ENCODE measurements at regions not wholly inside any gene's neighbourhood (a gene's known extent, or its start where the extent isn't known, plus 50 kb on each side); places are given as distances from the start of the nearest gene placed in this dataset.

DNA sequence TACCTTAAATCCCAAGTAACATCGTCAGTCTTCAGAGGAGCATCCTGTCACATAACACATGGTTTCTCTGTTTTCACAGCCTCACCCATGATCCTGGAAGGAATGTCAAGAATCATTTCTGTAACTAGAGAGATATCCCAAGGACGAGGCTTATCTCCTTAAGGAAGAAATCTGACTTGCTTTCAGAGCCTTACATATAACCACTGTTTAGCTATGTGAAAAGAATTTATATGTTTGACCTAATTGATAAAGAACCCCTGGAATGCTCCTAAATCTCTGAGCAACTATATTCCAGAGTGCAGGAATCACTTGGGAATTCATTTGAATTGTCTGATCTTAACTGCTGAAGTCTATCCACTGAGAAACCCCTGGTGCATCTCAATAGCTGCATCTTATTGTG, 243.1 kb downstream of the ALDH8A1 start:
- no peak for DNase-seq

DNA sequence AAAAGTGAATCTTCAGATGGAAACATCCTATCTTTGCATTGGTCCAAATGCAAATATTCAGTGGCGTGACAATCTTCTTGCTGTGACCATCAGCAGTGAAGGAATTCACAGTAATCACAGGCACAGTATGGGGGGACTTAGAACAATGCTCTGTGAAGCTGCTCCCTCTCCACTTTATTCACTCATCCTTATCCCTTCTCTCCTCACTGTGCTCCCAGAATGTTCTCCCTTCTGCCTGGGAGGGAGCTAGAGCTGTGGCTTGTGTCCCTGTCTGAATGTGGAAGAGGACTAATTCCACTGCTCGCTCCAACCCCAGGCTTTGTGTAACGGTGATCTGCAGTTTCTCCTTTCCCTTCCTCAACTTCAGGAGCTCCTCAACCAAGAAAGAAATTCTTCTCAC, 243.7 kb downstream of the ALDH8A1 start:
- no peak for DNase-seq

GRCh38 chr6:134703206-134703605, 246.7 kb downstream of the ALDH8A1 start:
- DNase-seq, result peak; percentile 22

- no peak for DNase-seq
These were observed 247.6 kb downstream of the ALDH8A1 start for GRCh38 chr6:134702279-134702678.

DNA sequence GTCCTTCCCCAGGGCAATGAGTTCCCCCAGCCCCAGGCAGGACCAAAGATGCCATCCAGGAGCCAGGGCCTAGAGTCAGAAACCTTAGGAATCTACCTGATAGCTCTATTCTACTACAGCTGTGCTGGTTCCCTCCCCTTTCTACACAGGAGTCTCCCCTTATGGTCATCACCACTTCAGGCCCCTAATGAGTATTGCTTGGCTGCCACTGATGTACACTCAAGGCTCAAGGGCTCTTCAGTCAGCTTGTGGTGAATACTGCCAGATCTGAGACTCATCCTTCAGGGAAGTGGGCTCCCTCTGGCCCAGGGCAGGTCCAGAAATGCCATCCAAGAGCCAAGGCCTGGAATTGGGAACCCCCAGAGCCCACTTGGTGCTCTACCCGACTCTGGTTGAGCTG, 248.6 kb downstream of the ALDH8A1 start:
- no peak for DNase-seq

- DNase-seq, result no peak
These were observed 251.7 kb downstream of the ALDH8A1 start for GRCh38 chr6:134698228-134698627.

DNA sequence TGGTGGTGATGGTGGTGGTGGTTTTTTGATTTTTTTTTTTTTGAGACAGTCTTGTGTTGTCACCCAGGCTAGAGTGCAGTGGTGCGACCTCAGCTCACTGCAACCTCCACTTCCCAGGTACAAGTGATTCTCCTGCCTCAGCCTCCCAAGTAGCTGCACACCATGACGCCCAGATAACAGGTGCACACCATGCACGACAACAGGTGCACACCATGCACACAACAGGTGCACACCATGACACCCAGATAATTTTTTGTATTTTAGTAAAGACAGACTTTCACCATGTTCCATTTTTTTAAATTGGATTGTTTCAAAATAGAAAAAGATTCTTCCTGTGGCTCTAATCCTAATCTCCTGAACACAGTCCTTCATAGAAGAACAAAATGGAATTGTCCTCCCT, 257.9 kb downstream of the ALDH8A1 start:
- no peak for DNase-seq

DNA sequence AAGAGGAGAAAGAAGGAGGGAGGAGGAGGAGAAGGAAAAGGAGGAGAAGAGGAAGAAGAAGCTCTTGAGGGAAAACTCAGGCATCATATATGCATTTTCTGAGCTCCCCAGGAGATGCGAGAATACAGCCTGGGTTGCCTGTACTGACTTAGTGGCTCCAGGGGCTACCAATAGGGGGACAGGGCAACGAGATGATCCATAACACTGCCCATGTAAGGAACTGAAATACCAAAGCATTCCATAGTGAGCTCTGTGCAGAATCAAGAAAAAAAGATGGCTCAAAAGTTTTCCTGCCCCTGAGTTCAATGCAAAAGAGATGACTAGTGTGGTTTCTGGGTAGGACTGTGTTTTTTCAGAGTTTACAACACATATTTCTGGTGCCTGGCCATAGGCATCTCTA, 258.7 kb downstream of the ALDH8A1 start:
- DNase-seq, result no peak

DNA sequence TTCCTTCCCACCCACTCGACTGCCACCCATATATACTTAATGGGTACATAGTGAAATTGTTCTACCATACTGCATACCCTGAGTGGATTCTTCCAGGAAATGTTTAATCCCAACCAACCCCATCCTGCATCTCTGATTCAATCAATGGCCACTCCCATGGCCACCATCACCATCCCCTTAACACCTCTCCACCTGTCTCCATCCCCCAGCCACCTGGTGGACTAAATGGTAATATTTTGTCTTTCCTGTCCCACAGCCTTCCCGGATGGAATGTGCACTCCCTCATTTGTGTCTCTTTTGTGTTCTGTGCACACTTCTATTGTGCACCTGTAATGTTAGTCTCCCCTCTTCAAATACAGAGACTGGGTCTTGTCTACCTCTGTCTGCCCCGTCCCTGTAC, 259.9 kb downstream of the ALDH8A1 start:
- no peak for DNase-seq

- no peak for DNase-seq
These were observed 260.3 kb downstream of the ALDH8A1 start for GRCh38 chr6:134689641-134690040.

GRCh38 chr6:134689177-134689576, 260.7 kb downstream of the ALDH8A1 start:
- no peak for DNase-seq

GRCh38 chr6:134686071-134686470, 263.8 kb downstream of the ALDH8A1 start:
- no peak for DNase-seq

DNA sequence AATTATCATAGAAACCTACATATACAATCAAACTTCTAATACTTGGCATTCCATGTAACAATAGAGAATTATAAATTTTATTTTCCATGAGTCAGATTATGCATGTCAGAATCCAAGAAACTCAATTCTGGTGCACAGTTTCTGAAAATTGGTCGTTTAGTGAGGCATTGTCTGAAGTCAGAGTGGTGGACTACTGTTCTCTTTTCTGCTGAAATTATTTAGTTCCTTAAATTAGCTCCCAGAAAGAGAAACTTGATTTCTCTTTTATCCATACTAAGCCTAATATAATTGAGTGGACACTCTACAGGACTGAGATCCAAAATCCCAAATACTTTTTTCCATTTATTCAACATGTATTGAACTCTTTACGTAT, 265.5 kb downstream of the ALDH8A1 start:
- no peak for DNase-seq

- DNase-seq, result no peak
These were observed 266.0 kb downstream of the ALDH8A1 start for GRCh38 chr6:134683783-134684422.

DNA sequence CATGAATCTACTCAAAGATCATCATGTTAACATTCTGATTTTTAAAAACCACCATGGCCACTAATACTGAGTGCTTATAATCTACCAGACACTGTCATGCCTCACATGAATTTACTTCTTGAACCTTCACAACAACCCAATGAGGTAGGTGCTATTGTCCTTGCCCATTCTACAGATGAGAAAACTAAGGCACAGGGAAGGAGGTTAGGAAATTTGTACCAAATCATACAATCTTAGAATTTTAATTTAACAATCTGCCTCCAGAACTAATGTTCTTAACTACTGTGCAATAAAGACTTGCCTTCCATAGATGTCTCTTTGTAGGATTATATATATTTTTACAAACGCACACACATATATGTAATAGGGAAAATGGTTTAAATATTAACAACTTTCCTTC, 269.5 kb downstream of the ALDH8A1 start:
- DNase-seq, result no peak

DNA sequence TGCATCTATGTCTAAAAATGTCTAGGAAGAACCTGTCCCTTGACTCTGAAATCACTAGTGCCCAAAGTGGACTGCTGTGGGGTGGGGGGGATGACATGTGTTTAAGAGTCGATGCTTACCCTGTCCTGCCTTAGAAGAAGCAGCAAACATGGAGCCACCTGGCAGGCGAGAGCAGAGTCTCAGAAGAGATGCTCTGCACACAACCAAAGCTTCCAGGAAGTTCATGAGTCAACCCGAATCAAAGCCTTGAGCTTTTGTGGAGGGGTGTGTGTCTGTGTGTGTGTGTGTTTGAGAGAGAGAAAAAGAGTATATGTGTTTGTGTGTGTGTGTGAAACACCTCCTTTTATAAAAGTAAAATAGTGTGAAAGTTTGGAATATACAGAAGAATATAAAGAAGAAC, 269.9 kb downstream of the ALDH8A1 start:
- no peak for DNase-seq

GRCh38 chr6:134678436-134678889, 271.4 kb downstream of the ALDH8A1 start:
- no peak for DNase-seq

DNA sequence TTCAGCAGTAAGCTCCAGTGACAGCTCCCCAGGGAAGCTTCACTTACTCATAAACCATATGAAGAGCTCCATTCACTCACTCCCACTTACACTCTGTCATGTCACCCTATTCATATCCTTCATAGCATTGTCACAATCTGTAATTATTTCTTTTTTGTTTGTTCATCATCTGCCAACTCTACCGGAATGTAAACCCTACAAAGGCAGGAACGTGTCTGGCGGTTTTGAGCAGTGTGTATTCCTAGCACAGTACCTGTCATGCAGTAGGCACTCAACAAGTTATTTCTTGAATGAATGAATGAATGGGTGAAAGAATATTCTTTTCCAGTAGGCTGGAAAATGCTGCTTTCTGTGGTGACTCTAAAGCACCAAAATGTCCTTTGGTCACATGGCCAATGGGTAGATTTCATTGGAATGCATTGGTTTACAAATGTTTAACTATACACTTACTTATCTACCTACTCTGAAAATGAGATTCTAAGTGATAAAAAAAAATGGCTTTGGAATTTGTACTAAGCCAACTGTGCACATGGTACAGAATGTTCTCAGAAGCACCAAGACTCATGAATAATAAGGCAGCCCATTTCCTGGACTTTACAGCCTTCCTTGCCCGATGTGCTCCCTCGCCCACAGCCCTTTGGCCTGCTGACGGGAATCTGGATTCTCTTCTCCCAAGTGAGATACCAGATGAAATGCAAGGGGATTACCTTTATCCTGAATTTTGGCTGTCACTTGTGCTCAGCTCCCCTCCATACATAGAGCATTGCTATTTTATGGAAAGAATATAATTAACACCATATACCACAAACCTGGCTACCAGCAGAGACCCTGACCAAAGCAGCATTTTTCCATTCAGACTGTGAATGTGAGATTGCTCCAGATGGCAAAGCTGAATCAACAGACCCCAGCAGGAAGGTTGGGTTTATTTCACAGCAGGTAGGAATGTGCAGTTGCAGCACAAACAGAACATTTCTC, 273.3 kb downstream of the ALDH8A1 start:
- DNase-seq, result no peak

GRCh38 chr6:134675110-134676054, 274.5 kb downstream of the ALDH8A1 start:
- DNase-seq, result no peak

- DNase-seq, result no peak
These were observed 275.3 kb downstream of the ALDH8A1 start for GRCh38 chr6:134674562-134674961.

DNA sequence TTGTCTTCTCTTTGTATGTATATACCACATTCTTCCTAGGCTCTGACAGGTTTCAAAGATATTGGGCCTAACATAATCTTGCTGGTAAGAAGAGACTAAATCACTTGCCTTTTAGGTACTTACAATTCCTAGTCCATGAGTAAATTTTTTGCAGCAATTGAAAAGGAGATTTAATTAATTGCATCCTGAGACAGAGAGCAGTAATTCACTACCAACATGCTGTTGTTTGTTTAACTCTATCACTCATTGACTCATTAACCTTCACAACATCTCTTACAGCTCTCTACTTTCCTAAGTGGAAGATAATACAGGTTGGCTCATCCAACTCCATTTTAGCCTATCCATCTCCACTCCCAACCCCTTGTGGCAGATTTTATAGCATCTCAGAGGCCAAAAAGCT, 280.4 kb downstream of the ALDH8A1 start:
- DNase-seq, result no peak

DNA sequence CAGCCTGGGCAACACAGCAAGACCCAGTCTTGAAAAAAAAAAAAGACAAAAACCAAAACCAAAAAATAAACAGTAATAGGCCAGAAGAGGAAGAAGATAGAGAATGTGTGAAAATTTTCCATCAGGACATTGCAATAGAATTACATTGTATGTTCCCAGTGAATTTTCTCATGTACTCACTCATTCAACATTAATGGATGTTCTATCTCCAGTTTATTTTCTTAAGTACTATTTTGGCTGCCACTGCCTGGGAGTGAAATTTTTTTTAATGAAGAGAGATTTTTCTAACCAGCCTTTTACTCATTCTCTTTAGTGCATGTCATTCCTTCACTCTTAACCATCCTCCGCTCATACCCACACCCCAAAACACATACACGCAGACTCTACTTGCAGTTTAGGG, 282.8 kb downstream of the ALDH8A1 start:
- no peak for DNase-seq

DNA sequence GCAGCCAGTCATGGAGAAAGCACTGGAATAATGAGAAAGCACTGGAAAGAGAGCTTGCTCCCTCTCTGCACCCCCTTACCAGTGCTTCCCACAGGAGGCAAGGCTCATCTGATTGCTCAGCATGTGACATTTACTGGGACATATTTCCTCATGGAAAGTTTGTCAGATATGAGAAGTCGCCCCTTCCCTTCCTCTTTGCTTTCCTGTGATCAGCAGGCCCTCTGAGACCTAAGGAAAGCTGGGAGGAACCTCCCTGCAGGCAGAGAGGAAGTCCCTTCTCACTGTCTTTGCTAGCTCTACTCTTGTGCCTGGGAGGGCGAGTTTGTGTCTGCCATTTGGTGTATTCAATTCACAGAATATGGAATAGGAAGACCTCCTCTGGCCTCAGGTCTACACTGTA, 283.8 kb downstream of the ALDH8A1 start:
- DNase-seq, result no peak

Data from NCI-H526 treated with DMSO at 0.1 percent for 48 hours (cell line).